ENCODE measurements at regions not wholly inside any gene's neighbourhood (a gene's known extent, or its start where the extent isn't known, plus 50 kb on each side); places are given as distances from the start of the nearest gene placed in this dataset.
A peak's percentile ranks its signal among the peaks of the same experiment; 100 is the strongest.
"Not testable (repeated sequence)": the region's sequence is repeated elsewhere in the genome, so short reads cannot be mapped to it uniquely, and the experiment has no call there.

DNA sequence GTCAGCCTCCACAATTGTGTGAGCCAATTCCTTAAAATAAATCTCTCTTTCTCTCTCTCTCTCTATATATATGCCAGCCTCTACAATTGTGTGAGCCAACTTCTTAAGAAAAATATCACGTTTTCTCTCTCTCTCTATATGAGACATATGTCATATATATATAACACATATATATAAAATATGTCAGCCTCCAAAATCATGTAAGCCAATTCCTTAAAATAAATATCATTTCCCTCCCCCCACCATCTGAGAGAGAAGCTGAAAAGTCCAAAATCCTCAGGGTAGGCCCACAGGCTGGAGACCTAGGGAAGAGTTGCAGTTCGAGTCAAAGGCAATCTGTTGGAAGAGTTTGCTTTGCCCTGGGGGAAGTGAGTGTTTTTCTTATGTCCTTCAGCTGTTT, 158.1 kb upstream of the RPS23 start (continued):
- TF ChIP-seq, protein P1, sequence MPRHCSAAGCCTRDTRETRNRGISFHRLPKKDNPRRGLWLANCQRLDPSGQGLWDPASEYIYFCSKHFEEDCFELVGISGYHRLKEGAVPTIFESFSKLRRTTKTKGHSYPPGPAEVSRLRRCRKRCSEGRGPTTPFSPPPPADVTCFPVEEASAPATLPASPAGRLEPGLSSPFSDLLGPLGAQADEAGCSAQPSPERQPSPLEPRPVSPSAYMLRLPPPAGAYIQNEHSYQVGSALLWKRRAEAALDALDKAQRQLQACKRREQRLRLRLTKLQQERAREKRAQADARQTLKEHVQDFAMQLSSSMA (CRISPR knock-in tag; IDR thresholded peaks at IDR 0.05): no peak
- no peak for TF ChIP-seq POU5F1 (IDR thresholded peaks at IDR 0.05; ENCODE audit: borderline replicate concordance, low read depth, low read length, partially characterized antibody)

DNA sequence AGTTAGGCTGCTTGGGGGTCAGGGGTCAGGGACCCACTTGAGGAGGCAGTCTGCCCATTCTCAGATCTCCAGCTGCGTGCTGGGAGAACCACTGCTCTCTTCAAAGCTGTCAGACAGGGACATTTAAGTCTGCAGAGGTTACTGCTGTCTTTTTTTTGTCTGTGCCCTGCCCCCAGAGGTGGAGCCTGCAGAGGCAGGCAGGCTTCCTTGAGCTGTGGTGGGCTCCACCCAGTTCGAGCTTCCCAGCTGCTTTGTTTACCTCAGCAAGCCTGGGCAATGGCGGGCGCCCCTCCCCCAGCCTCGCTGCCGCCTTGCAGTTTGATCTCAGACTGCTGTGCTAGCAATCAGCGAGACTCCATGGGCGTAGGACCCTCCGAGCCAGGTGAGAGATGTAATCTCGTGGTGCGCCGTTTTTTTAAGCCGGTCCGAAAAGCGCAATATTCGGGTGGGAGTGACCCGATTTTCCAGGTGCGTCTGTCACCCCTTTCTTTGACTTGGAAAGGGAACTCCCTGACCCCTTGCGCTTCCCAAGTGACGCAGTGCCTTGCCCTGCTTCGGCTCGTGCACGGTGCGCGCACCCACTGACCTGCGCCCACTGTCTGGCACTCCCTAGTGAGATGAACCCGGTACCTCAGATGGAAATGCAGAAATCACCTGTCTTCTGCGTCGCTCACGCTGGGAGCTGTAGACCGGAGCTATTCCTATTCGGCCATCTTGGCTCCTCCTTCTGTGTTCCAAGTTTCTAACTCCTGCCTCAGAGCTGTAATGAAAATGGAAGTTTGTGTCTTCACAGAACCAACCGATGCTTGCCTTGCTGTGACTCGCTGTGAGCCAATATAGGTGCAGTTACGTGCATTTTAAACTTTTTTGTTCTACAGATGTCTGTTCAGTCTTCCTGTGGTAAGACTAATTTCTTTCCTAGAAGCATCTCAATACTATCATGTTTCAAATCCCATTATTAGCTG, 156.8 kb upstream of the RPS23 start:
- FAIRE-seq (peak; percentile 42), ATAC-seq (peak; percentile 92), DNase-seq (ENCODE audit: extremely low read depth in 1 of 4, low spot score in 3 of 4) (peak in 1 of 4 experiments; percentile 56)
- H3K4me1 ChIP-seq (replicated peaks in 1 of 2; ENCODE audit: control insufficient read depth in 2 of 2, insufficient read depth in 2 of 2, low read length in 2 of 2); intact Hi-C loops (cut with micrococcal nuclease); H3K9me1 ChIP-seq (ENCODE audit: control insufficient read depth, insufficient read depth, low read length); in situ Hi-C loops (cut with MboI); H3K9me3 ChIP-seq (replicated peaks; ENCODE audit: control insufficient read depth, insufficient read depth, low read depth, low read length); H3K36me3 ChIP-seq (ENCODE audit: control insufficient read depth, insufficient read depth, low read length); CTCF ChIA-PET (ENCODE audit: low intra/inter-chr PET ratio); H3K79me2 ChIP-seq (ENCODE audit: control insufficient read depth, insufficient read depth, low read length); BruUV-seq (replicated peaks); H3K27me3 ChIP-seq (ENCODE audit: control insufficient read depth in 2 of 2, insufficient read depth in 2 of 2, low read length in 2 of 2); H4K20me1 ChIP-seq (replicated peaks; ENCODE audit: control insufficient read depth, insufficient read depth, low read length): not testable (repeated sequence)
- peak overlapping the region; percentile 48 for H3K27ac ChIP-seq (ENCODE audit: extremely low read depth, low read depth, low read length)
- H3K4me2 ChIP-seq (ENCODE audit: insufficient read depth, low read length): peak overlapping the region; percentile 69
- WGBS (ENCODE audit: insufficient coverage, low coverage, missing lambda C conversion rate): 24% methylated on average over 14 of the region's 35 CpGs
- H2AFZ ChIP-seq (ENCODE audit: low read depth, low read length): peak overlapping the region; percentile 81
- H3K9ac ChIP-seq (ENCODE audit: insufficient read depth in 1 of 2, low read depth in 2 of 2, low read length in 2 of 2): peak overlapping the region; percentile 50 to 81; a peak in 3 of 4 replicates
- peak overlapping the region; percentile 36 for H3K4me3 ChIP-seq
- POLR2A ChIA-PET: interaction anchor here (0.7 kb wide), 2 partner anchors 9 to 90 kb away, joined by 3 read pairs; no protein-coding TSS in a partner anchor
- TF ChIP-seq POLR2G (IDR thresholded peaks at IDR 0.05; ENCODE audit: low read depth, low read length): 0 out of 2 replicates have a peak, but pooled peaks have one; percentile 23
- TF ChIP-seq CXXC5 (CRISPR knock-in tag; IDR thresholded peaks at IDR 0.05): peak; percentile 42; the same call in 1 of the 2 replicates
- TF ChIP-seq POLR2A (conservative IDR thresholded peaks at IDR 0.05): peak; percentile 66
- 0 out of 2 replicates have a peak, but pooled peaks have one; percentile 42 for TF ChIP-seq TAF7 (tag; IDR thresholded peaks at IDR 0.05)
- peak; percentile 28; the same call in 1 of the 2 replicates for TF ChIP-seq EP400 (IDR thresholded peaks at IDR 0.05)
- peak; percentile 87 for TF ChIP-seq NFRKB (IDR thresholded peaks at IDR 0.05; ENCODE audit: low read depth)
- TF ChIP-seq YY1 (IDR thresholded peaks at IDR 0.05; ENCODE audit: borderline replicate concordance in 1 of 3, control insufficient read depth in 1 of 3, extremely low read depth in 1 of 3, insufficient read depth in 3 of 3, insufficient read length in 1 of 3, insufficient replicate concordance in 2 of 3, low read depth in 1 of 3, low read length in 2 of 3): peak; percentile 16 to 78 (median 26)
- TF ChIP-seq CTBP1 (IDR thresholded peaks at IDR 0.05; ENCODE audit: borderline replicate concordance): peak; percentile 34; the same call in 1 of the 2 replicates
- peak; percentile 47; the same call in 1 of the 2 replicates for TF ChIP-seq RBFOX2 (IDR thresholded peaks at IDR 0.05; ENCODE audit: low read depth, low read length)
- peak in 1 of 2 experiments; percentile 44; a peak in 1 of 4 replicates for TF ChIP-seq FOXK2 (conservative IDR thresholded peaks at IDR 0.05 in 1 of 2, IDR thresholded peaks at IDR 0.05 in 1 of 2; ENCODE audit: low read depth in 2 of 2)
- 0 out of 2 replicates have a peak, but pooled peaks have one; percentile 32 for TF ChIP-seq HDAC2 (IDR thresholded peaks at IDR 0.05)
- peak; percentile 37 for TF ChIP-seq TAF9B (IDR thresholded peaks at IDR 0.05; ENCODE audit: partially characterized antibody)
- 0 out of 2 replicates have a peak, but pooled peaks have one; percentile 39 for TF ChIP-seq SUPT5H (IDR thresholded peaks at IDR 0.05)
